ENCODE measurements at regions not wholly inside any gene's neighbourhood (a gene's known extent, or its start where the extent isn't known, plus 50 kb on each side); places are given as distances from the start of the nearest gene placed in this dataset.

DNA sequence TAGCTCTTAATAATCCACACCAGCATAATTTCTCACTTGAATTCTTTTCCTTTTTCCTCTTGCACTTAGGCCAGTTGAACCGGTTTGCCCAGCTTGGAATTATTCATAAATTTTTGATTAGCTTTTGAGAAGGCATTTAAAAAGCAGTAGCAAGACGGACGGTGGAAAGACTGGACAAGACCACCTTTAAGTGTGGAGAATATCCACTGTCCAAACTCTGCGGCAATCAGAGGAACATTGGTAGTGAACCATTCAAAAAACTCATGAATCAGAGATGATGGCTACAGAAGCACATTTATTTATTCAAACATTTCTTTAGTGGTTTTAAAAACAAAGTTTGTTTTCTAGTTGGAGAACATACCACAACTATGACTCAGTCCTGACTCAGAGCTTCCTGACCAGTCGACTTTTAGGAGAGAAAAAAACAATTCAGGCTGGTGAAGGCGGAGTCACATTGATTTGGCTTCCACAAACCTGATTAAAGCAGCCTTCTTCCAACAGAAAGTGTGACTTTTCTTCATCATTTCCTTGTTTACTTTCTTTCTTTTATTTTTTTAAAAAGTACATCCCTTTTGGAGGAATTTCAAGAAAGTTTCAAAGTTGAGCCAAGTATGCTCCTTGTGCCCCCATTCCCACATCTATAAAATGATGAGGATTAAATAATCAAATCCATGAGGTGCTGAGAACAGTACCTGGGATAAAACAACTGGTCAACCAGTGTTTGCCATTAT is 128.8 kb downstream of the ADSS2 start:
- DNase-seq (ENCODE audit: low spot score) = no peak
- H3K27me3 Mint-ChIP-seq (ENCODE audit: low read depth) = no peaks in the 10 kb centered on the region
- H3K36me3 Mint-ChIP-seq = peaks cover 12% of the 10 kb centered on the region
- peak; percentile 41; the same call in 1 of the 2 replicates for ATAC-seq
- no peak overlapping the region for H3K4me3 Mint-ChIP-seq
- H3K4me1 Mint-ChIP-seq = peaks cover 30% of the 10 kb centered on the region
- H3K9me3 Mint-ChIP-seq = peaks cover 20% of the 10 kb centered on the region
- ChIA-PET POLR2A (no interaction called here), CTCF (interaction anchor here (1.1 kb wide), 1 partner anchor 23 kb away, joined by 3 read pairs; no protein-coding TSS in a partner anchor)
- TF ChIP-seq ZNF232 (CRISPR knock-in tag; IDR thresholded peaks at IDR 0.05) (no peak), SMAD3 (CRISPR knock-in tag; IDR thresholded peaks at IDR 0.05; ENCODE audit: borderline replicate concordance) (no peak), FOXP1 (CRISPR knock-in tag; IDR thresholded peaks at IDR 0.05; ENCODE audit: borderline replicate concordance) (no peak), ATF1 (CRISPR knock-in tag; IDR thresholded peaks at IDR 0.05) (no peak), NR1H2 (CRISPR knock-in tag; IDR thresholded peaks at IDR 0.05) (no peak), NR2C2 (CRISPR knock-in tag; IDR thresholded peaks at IDR 0.05) (no peak), NFATC4 (CRISPR knock-in tag; IDR thresholded peaks at IDR 0.05) (no peak), KAT7 (CRISPR knock-in tag; IDR thresholded peaks at IDR 0.05; ENCODE audit: borderline replicate concordance) (no peak), NR3C1 (CRISPR knock-in tag; conservative IDR thresholded peaks at IDR 0.05; ENCODE audit: low read depth) (no peak), NFYB (CRISPR knock-in tag; conservative IDR thresholded peaks at IDR 0.05; ENCODE audit: low read depth) (no peak), TCF7 (CRISPR knock-in tag; IDR thresholded peaks at IDR 0.05; ENCODE audit: low read depth) (no peak)
- TF ChIP-seq, protein P1, sequence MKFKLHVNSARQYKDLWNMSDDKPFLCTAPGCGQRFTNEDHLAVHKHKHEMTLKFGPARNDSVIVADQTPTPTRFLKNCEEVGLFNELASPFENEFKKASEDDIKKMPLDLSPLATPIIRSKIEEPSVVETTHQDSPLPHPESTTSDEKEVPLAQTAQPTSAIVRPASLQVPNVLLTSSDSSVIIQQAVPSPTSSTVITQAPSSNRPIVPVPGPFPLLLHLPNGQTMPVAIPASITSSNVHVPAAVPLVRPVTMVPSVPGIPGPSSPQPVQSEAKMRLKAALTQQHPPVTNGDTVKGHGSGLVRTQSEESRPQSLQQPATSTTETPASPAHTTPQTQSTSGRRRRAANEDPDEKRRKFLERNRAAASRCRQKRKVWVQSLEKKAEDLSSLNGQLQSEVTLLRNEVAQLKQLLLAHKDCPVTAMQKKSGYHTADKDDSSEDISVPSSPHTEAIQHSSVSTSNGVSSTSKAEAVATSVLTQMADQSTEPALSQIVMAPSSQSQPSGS (CRISPR knock-in tag; IDR thresholded peaks at IDR 0.05; ENCODE audit: borderline replicate concordance, low read depth) = no peak
- TF ChIP-seq, protein P2, sequence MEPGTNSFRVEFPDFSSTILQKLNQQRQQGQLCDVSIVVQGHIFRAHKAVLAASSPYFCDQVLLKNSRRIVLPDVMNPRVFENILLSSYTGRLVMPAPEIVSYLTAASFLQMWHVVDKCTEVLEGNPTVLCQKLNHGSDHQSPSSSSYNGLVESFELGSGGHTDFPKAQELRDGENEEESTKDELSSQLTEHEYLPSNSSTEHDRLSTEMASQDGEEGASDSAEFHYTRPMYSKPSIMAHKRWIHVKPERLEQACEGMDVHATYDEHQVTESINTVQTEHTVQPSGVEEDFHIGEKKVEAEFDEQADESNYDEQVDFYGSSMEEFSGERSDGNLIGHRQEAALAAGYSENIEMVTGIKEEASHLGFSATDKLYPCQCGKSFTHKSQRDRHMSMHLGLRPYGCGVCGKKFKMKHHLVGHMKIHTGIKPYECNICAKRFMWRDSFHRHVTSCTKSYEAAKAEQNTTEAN (CRISPR knock-in tag; IDR thresholded peaks at IDR 0.05) = no peak
- TF ChIP-seq, protein P3, sequence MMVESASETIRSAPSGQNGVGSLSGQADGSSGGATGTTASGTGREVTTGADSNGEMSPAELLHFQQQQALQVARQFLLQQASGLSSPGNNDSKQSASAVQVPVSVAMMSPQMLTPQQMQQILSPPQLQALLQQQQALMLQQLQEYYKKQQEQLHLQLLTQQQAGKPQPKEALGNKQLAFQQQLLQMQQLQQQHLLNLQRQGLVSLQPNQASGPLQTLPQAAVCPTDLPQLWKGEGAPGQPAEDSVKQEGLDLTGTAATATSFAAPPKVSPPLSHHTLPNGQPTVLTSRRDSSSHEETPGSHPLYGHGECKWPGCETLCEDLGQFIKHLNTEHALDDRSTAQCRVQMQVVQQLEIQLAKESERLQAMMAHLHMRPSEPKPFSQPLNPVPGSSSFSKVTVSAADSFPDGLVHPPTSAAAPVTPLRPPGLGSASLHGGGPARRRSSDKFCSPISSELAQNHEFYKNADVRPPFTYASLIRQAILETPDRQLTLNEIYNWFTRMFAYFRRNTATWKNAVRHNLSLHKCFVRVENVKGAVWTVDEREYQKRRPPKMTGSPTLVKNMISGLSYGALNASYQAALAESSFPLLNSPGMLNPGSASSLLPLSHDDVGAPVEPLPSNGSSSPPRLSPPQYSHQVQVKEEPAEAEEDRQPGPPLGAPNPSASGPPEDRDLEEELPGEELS (CRISPR knock-in tag; IDR thresholded peaks at IDR 0.05) = no peak
- TF ChIP-seq, protein P4, sequence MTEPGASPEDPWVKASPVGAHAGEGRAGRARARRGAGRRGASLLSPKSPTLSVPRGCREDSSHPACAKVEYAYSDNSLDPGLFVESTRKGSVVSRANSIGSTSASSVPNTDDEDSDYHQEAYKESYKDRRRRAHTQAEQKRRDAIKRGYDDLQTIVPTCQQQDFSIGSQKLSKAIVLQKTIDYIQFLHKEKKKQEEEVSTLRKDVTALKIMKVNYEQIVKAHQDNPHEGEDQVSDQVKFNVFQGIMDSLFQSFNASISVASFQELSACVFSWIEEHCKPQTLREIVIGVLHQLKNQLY (CRISPR knock-in tag; IDR thresholded peaks at IDR 0.05) = no peak
- TF ChIP-seq, protein P5, sequence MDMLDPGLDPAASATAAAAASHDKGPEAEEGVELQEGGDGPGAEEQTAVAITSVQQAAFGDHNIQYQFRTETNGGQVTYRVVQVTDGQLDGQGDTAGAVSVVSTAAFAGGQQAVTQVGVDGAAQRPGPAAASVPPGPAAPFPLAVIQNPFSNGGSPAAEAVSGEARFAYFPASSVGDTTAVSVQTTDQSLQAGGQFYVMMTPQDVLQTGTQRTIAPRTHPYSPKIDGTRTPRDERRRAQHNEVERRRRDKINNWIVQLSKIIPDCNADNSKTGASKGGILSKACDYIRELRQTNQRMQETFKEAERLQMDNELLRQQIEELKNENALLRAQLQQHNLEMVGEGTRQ (CRISPR knock-in tag; IDR thresholded peaks at IDR 0.05) = no peak
- H3K27ac Mint-ChIP-seq = peak overlapping the region; percentile 51; the same call in 1 of the 2 replicates

DNA sequence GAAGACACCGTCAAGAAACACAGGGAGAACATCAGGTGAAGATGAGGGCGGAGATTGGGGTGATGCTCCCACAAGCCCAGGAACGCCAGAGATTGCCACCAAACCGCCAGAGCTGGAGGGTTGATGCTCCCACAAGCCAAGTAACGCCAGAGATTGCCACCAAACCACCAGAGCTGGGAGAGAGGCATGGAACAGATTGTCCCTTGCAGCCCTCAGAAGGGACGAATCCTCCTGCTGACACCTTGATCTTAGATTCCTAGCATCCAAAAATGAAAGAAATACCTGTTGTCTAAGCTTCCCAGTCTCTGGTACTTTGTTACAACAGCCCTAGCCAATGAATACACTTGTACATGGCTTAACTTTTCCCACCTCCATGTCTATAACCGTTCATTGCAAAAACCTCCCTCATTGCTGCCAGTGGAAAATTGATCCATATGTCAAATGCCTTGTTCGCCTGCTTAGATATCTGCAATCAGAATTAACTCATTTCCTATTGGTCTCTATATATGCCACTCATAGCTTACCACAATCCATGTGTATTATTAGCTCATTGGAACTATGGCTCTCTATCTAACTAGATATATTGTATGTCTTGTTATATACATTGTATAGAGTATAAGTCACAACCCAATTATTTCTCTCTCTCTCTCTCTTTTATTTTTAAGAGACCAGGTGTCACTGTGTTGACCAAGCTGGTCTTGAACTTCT is 127.4 kb downstream of the ADSS2 start:
- ATAC-seq = no peak
- DNase-seq (ENCODE audit: low spot score) = no peak
- CTCF ChIA-PET = no interaction called here
- no peak overlapping the region for H3K27ac Mint-ChIP-seq
- peaks cover 19% of the 10 kb centered on the region for H3K36me3 Mint-ChIP-seq
- no peaks in the 10 kb centered on the region for H3K27me3 Mint-ChIP-seq (ENCODE audit: low read depth)
- peaks cover 29% of the 10 kb centered on the region for H3K9me3 Mint-ChIP-seq
- POLR2A ChIA-PET = no interaction called here
- H3K4me3 Mint-ChIP-seq = no peak overlapping the region
- peaks cover 28% of the 10 kb centered on the region for H3K4me1 Mint-ChIP-seq
- TF ChIP-seq ZNF219 (CRISPR knock-in tag; IDR thresholded peaks at IDR 0.05; ENCODE audit: borderline replicate concordance) (no peak), CBFB (CRISPR knock-in tag; IDR thresholded peaks at IDR 0.05; ENCODE audit: low read depth) (no peak), NR3C1 (CRISPR knock-in tag; conservative IDR thresholded peaks at IDR 0.05; ENCODE audit: low read depth) (no peak), NR2C2 (CRISPR knock-in tag; IDR thresholded peaks at IDR 0.05) (no peak), EMX1 (CRISPR knock-in tag; IDR thresholded peaks at IDR 0.05) (no peak)
- TF ChIP-seq, protein P6, sequence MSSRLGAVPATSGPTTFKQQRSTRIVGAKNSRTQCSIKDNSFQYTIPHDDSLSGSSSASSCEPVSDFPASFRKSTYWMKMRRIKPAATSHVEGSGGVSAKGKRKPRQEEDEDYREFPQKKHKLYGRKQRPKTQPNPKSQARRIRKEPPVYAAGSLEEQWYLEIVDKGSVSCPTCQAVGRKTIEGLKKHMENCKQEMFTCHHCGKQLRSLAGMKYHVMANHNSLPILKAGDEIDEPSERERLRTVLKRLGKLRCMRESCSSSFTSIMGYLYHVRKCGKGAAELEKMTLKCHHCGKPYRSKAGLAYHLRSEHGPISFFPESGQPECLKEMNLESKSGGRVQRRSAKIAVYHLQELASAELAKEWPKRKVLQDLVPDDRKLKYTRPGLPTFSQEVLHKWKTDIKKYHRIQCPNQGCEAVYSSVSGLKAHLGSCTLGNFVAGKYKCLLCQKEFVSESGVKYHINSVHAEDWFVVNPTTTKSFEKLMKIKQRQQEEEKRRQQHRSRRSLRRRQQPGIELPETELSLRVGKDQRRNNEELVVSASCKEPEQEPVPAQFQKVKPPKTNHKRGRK (CRISPR knock-in tag; IDR thresholded peaks at IDR 0.05; ENCODE audit: borderline replicate concordance) = no peak
- TF ChIP-seq, protein P3 (CRISPR knock-in tag; IDR thresholded peaks at IDR 0.05) = no peak
